Daoy (cell line): ENCODE measurements at regions not wholly inside any gene's neighbourhood (a gene's known extent, or its start where the extent isn't known, plus 50 kb on each side); places are given as distances from the start of the nearest gene placed in this dataset.

Experiments used
- DNase-seq: peaks from one replicate; pipeline ENCODE4 v3.0.0-alpha.2; 2015; ENCODE audit warnings: low read depth

- DNase-seq, result no peak
Measured at GRCh38 chr13:83941701-83942335, 59.5 kb upstream of the SLITRK1 start.

GRCh38 chr13:83940742-83941141, 58.5 kb upstream of the SLITRK1 start:
- no peak for DNase-seq

GRCh38 chr13:83937579-83937978, 55.3 kb upstream of the SLITRK1 start:
- DNase-seq, result no peak

- DNase-seq, result no peak
Measured at GRCh38 chr13:83935566-83935965, 53.3 kb upstream of the SLITRK1 start.
